ENCODE measurements at regions not wholly inside any gene's neighbourhood (a gene's known extent, or its start where the extent isn't known, plus 50 kb on each side); places are given as distances from the start of the nearest gene placed in this dataset.

DNA sequence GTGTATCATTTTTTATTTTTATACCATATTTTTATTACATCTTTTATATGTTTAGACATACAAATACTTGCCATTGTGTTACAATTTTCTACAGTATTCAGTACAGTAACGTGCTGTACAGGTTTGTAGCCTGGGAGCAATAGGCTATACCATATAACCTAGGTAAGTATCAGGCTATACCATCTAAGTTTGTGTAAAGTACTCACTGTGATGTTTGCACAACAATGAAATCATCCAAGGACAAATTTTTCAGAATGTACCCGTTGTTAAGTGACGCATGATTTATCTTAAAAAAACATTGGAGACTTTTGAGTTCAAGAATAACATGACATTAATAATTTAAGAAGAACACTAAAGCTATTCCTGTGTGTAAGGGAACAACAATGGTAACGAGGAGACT, 96.0 kb upstream of the LEF1 start:
- DNase-seq, result no peak

DNA sequence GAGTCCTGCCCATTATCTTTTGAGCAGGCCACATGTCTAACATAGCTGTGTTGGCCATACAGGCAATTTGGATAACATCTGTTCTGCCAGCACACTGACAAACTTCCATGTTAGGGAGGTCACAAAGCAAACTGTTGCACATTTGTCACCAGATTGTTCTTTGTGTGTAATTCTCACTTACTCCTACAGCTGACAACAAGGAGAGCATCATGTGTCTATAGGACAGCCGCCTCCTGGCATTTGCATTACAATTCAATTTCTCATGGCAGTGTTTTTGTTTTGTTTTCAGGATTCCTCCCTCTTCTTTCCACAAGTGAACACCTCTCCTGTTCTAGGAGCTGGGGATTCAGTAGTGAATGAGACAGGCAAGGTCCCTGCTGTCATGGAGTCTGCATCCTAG, 94.3 kb upstream of the LEF1 start:
- DNase-seq, result no peak

DNA sequence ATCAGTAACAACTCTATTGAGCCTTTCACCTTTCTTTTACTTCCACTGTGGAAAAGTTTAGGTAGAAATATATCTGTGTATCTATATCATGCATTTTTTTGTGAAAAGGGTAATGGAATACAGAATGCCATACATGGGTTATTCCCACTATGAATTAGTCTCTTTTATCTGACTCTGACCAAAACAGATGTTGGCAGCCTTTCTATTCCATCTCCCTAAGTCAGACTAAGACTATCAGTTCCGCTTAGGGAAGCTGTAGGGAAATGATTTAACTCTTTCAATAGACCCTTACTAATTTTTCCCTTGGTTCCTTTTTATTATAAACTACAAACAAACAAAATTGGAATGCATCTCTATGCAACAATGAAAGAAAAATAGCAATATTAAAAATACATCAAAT, 92.3 kb upstream of the LEF1 start:
- DNase-seq, result no peak

DNA sequence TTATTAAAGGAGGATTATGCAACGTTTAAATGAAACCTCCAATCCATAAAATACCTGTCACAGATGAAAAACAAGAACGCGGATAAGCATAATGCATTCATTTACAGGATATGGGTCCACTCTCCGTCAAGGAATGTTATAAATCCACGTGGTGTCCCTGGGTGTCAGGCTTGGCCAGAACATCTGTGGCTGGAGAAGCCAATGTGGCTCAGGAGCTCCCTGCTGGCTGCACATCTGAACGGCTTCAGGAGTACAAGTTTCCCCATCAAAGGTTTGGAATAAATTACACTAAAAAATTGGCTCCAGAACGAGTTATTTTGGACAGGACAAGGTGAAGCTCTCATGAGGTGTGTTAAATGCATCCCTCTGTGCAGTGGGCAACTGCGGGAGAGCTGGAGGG, 87.8 kb upstream of the LEF1 start:
- DNase-seq, result no peak

DNA sequence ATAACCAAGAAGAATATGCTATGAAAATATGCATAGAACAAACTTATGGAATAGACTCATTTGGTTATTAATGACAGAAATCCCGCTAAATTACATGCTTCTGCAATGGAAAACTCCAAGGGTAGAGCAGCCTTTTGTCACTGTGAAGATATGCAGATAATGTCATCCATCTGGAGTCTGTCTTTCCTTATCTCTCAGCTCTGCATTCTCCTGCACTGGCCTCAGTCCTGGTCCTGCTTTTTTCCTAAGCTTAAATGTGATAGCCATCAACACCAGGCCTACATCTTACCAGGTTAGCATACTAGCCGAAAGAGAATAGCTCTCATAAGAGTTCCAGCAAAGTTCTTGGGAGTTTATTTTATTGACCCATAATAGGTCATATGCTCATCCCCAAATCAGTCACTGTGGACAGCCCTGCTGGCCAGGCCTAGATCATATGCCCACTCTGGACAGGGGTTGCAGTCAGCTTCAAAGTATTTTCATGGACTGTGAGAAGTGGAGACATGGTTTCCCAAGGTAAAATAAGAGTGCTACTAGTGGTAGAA, 86.5 kb upstream of the LEF1 start:
- no peak for DNase-seq

DNA sequence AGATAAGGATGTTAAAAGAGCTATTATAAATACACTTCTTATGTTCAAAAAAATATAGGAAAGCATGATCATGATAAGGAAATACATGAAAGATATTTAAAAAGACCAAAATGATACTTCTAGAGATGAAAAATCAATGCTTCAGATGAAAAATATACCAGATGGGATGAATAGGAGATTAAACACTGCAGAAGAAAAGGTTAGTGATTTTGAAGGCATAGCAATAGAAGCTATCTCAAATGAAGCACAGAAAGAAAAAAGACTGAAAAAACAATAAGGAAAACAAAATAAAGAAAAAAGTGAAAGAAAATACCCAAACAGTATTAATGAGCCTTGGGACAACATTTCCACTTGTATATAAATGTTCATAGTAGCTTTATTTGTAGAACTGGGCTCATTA, 80.7 kb upstream of the LEF1 start:
- no peak for DNase-seq

DNA sequence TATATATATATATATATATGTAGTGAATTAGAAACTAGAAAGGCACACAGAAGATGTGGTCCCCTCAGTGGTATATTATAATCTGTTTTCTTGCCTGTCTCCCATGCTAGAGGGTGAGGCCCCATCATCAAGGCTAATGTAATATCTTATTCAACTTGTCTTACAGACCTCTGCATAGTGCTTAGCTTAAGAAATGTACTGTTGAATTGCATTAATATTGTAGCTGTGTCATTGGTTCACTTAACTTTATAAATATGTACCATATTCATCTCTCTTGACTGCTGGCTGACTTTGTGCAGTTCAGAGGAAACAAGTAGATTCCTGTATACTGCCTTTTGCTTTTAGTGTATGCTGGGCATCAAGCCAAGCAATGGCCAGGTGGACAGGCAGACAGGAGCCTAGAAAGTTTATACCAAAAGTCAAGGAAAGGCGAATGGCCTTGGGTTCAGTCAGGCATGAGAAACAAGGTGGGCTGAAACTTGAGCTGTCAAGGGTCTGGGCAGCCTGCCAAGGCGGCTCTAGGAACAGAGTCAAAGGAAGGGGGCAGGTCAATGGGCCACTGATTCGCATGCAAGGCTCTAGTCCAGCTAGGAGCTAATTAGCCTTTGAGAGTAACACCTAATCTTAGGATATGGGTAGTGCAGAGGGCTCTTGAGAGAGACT, 78.8 kb upstream of the LEF1 start:
- no peak for DNase-seq

DNA sequence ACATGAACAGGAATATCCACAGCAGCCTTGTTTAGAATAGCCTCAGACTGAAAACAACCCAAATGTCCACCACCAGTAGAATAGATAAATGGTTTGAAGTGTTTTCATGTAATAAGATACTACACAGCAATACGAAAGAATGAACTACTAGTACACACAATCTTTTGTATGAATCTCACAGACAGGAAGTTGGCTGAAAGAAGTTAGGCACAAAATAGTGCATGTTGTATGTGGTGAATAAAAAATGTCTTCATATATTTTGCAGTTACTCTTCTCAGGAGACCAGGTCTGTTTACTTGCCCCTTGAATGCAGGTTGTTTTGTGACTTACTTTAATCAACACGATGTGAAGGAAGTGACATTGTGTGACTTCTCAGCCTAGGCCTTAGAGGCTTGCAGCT, 75.9 kb upstream of the LEF1 start:
- DNase-seq, result peak in 1 of 6 experiments; percentile 10

DNA sequence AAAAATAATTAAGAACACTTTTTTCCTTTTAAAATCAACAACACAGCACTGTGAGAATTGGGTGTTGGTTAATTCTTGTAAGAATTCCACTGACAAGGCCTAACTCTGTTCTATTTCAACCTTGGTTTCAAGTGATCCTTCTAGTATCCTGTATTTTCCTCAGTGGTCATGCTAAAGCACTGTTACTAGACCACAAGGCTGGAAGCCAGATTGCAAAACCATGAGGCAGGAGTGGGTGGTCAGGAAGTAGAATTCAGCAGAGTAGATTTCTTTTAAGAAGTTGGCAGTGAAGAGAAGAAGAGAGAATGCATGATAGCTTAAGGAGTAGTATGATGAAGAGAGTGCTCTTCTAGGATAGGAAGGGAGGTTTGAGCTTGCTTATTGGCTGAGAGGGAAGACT, 71.6 kb upstream of the LEF1 start:
- DNase-seq, result no peak

DNA sequence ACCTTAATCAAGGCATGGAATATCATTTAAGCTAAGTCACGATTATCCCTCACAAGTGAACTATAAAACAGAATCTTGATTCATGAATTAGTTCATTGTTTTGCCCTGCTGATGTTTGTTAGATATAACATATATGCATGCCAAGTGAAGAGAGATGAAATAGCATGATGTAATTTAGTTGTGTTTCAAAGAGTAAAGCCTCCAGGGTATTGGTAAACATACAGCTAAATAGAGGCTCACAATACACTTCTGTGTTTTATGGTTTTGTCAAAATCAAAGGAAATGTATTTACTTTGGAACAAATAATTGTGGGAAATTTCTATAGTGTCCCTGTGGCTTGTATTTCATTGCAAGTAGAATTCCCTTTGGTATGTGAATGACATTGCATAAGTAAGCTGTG, 69.0 kb upstream of the LEF1 start:
- no peak for DNase-seq

DNA sequence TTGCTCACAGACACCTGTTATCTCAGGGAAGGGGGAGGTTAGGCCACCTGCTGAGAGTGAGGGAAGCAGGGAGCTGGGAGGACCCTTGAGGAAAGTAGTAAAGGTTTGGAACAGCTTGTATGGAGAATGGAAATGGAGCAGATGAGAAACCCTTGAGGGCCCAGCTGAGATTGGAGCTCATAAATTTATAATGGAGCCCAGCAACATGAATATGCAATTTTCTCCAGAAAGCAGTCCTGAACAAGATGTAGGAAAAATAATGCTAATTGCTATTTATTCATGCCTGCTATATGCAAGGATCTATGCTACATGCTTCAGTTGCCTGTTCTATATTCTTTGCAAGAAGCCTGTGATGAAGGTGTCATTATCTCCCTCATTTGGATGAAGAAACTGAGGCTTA, 67.5 kb upstream of the LEF1 start:
- no peak for DNase-seq

DNA sequence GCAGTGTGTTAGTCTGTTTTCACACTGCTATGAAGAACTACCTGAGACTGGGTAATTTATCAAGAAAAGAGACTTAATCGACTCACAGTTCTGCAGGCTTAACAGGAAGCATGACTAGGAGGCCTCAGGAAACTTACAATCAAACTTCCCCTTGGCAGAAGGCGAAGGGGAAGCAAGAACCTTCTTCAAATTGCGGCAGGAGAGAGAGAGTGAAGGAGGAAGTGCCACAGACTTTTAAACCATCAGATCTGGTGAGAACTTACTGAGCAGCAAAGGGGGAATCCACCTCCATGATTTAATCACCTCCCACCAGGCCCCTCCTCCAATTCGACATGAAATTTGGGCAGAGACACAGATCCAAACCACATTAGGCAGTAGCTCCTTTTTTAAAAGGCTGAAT, 59.2 kb upstream of the LEF1 start:
- DNase-seq, result no peak

DNA sequence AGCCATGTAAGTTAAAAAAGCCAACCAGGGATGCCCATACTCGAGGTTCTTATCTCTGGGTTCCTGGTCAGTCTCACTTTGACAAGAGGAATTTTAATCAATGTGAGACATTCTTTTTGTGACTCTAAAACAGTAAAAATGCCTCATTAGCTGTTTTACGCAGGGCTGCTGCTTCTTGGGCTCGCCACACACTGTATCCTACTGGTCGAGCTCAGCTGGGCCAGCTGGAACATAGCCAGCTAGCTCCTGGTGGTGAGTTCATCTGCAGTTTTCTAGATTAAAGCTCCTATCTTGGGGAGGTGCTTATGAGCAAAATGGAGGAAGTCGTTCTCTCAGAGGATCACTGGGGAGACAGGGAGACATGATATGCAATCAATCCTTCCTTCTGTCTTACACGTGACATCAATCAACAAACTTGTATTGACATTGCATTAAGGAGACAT, 55.9 kb upstream of the LEF1 start:
- no peak for DNase-seq

DNA sequence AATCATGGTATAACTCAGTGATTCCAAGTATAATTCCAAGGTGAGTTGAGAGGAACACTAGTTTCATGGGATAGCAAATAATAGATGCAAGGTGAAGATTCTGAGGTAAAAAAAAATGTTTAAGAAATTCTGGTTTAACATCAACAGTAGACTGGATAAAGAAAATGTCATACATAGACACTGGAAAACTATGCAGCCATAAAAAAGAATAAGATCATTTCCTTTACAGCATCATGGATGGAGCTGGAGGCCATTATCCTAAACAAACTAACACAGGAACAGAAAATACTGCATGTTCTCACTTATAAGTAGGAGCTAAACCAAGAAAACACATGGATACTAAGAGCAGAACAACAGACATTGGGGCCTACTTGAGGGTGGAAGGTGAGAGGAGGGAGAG, 54.6 kb upstream of the LEF1 start:
- DNase-seq, result no peak

DNA sequence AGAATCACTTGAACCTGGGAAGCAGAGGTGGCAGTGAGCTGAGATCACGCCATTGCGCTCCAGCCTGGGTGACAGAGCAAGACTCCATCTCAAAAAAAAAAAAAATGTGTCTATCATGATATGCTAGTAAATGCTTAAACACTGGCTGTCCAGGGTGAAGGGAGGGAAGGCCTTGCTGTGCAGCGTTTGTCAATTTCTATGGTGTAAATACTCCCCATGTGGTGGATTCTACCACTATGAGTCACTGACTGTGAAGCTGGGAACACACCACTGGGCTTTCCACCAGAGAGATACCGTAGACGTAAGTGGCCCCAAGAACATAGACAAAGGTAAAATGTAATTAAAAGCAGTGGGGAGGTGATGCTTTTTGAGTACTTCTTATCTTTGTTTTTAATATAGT, 51.3 kb upstream of the LEF1 start:
- DNase-seq, result no peak

All from stimulated activated naive CD4-positive, alpha-beta T cell (primary cell).